ENCODE measurements at regions not wholly inside any gene's neighbourhood (a gene's known extent, or its start where the extent isn't known, plus 50 kb on each side); places are given as distances from the start of the nearest gene placed in this dataset.

GRCh38 chr12:13562915-13563742, 366.6 kb downstream of the EMP1 start:
- no peak for DNase-seq
- no peak for ATAC-seq
- TF ChIP-seq CTCF (IDR thresholded peaks at IDR 0.05) = no peak
- Histone ChIP-seq H3K27me3 (ENCODE audit: control insufficient read depth, insufficient read depth, low read length) (no peaks in the 10 kb centered on the region), H3K4me1 (ENCODE audit: control insufficient read depth, insufficient read depth, low read length) (no peaks in the 10 kb centered on the region), H3K9me3 (ENCODE audit: control insufficient read depth, insufficient read depth, low read length) (no peaks in the 10 kb centered on the region), H3K4me3 (ENCODE audit: low read length) (no peak overlapping the region), H3K27ac (ENCODE audit: low read length) (no peak overlapping the region), H3K36me3 (ENCODE audit: control insufficient read depth, insufficient read depth, low read length) (no peaks in the 10 kb centered on the region)
- H3K27ac Mint-ChIP-seq = no peak overlapping the region
- intact Hi-C loops (cut with micrococcal nuclease) = no loop called here
- H3K4me3 Mint-ChIP-seq = no peak overlapping the region
- no peaks in the 10 kb centered on the region for H3K36me3 Mint-ChIP-seq
- peaks cover 0 to 2% of the 10 kb centered on the region in 2 donors for H3K9me3 Mint-ChIP-seq
- 95% methylated on average over 53 of the region's 53 CpGs for WGBS (ENCODE audit: insufficient coverage)
- no peaks in the 10 kb centered on the region for H3K4me1 Mint-ChIP-seq
- peaks cover 0 to 3% of the 10 kb centered on the region in 2 donors for H3K27me3 Mint-ChIP-seq (ENCODE audit: low read depth in 2 of 2)

DNA sequence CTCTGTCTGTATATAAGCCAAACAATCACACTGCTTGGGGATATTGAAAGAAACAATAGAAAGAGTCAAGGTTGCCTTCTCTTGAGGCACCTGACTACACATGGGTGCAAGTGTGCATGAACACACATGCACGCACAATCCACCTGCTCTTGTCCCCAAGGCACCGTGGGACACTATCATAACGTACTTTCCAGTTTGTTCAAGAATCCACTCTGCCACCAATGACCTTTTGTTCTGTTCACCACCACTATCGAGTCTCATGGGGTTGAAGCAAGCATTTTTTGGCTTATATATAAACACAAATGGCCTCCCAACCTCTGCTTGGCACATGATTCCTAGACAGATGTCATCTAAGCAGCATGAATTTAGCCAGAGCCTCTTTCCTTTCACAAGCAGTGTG, 365.4 kb downstream of the EMP1 start:
- WGBS (ENCODE audit: insufficient coverage) = 88% methylated on average over 4 of the region's 4 CpGs
- no peak for DNase-seq
- no peaks in the 10 kb centered on the region for H3K4me1 Mint-ChIP-seq
- no peak overlapping the region for H3K4me3 Mint-ChIP-seq
- ATAC-seq = no peak
- no peak for TF ChIP-seq CTCF (IDR thresholded peaks at IDR 0.05)
- Histone ChIP-seq H3K4me3 (ENCODE audit: low read length) (no peak overlapping the region), H3K27ac (ENCODE audit: low read length) (no peak overlapping the region), H3K27me3 (ENCODE audit: control insufficient read depth, insufficient read depth, low read length) (no peaks in the 10 kb centered on the region), H3K4me1 (ENCODE audit: control insufficient read depth, insufficient read depth, low read length) (no peaks in the 10 kb centered on the region), H3K36me3 (ENCODE audit: control insufficient read depth, insufficient read depth, low read length) (no peaks in the 10 kb centered on the region), H3K9me3 (ENCODE audit: control insufficient read depth, insufficient read depth, low read length) (no peaks in the 10 kb centered on the region)
- H3K27me3 Mint-ChIP-seq (ENCODE audit: low read depth in 2 of 2) = no peaks in the 10 kb centered on the region
- H3K27ac Mint-ChIP-seq = no peak overlapping the region
- intact Hi-C loops (cut with micrococcal nuclease) = no loop called here
- no peaks in the 10 kb centered on the region for H3K36me3 Mint-ChIP-seq
- H3K9me3 Mint-ChIP-seq = no peaks in the 10 kb centered on the region

DNA sequence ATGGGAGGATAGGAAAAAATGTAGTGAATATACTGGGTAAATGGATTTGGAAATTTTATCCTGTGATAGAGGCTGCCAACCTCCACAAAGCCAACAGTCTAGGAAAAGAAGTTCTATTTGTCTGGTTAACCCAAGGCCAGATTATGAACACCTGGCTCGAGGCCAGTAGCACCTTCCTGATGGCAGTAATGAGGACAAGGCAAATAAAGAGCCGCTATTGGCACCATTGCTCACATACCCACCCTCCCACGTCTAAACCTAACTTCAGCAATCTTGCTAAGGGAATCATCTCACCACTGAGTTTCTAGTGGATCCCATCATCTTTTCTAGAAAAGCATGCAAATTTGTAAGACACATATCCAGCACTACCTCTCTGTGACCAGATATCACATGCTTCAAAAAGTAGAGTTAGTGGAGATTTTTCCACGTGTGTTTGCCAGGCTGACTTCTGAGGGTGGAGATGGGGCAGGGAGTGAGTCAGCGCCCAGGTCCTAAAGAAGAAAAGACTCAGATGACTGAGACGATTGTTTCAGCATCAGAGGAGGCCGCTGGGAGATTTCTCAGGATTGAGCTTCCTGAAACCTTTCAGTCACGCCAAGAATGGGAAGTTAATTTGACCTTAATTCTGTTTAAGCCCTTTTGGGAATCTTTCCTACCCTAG, 362.9 kb downstream of the EMP1 start:
- Histone ChIP-seq H3K4me1 (ENCODE audit: control insufficient read depth, insufficient read depth, low read length) (no peaks in the 10 kb centered on the region), H3K4me3 (ENCODE audit: low read length) (no peak overlapping the region), H3K36me3 (ENCODE audit: control insufficient read depth, insufficient read depth, low read length) (no peaks in the 10 kb centered on the region), H3K27me3 (ENCODE audit: control insufficient read depth, insufficient read depth, low read length) (no peaks in the 10 kb centered on the region), H3K27ac (ENCODE audit: low read length) (no peak overlapping the region), H3K9me3 (ENCODE audit: control insufficient read depth, insufficient read depth, low read length) (no peaks in the 10 kb centered on the region)
- no peak overlapping the region for H3K27ac Mint-ChIP-seq
- intact Hi-C loops (cut with micrococcal nuclease) = no loop called here
- no peak for ATAC-seq
- no peaks in the 10 kb centered on the region for H3K9me3 Mint-ChIP-seq
- no peak for TF ChIP-seq CTCF (IDR thresholded peaks at IDR 0.05)
- H3K27me3 Mint-ChIP-seq (ENCODE audit: low read depth in 2 of 2) = no peaks in the 10 kb centered on the region
- no peaks in the 10 kb centered on the region for H3K4me1 Mint-ChIP-seq
- H3K4me3 Mint-ChIP-seq = no peak overlapping the region
- no peaks in the 10 kb centered on the region for H3K36me3 Mint-ChIP-seq
- DNase-seq = no peak
- 76% methylated on average over 8 of the region's 8 CpGs for WGBS (ENCODE audit: insufficient coverage)
